WTC11 (cell line): ENCODE measurements at regions not wholly inside any gene's neighbourhood (a gene's known extent, or its start where the extent isn't known, plus 50 kb on each side); places are given as distances from the start of the nearest gene placed in this dataset.

Experiments
- ATAC-seq: fragments of 200-7000 bp; cut with Tn5 transposase; 2 replicates; pipeline ENCODE4 v1.10.0; 2021; ENCODE audit warnings: mild to moderate bottlenecking, moderate library complexity
- CTCF ChIA-PET: fragments of 300-600 bp; sonication (Branson Sonifier 250); formaldehyde crosslinking; loops from one replicate; lab custom pipeline; 2021; ENCODE audit warnings: antibody characterized with exemption; lab: Charles Lee
- POLR2A ChIA-PET: fragments of 350-600 bp; sonication (Branson Sonifier 250); formaldehyde crosslinking; loops from one replicate; lab custom pipeline; 2021; ENCODE audit warnings: antibody characterized with exemption; lab: Charles Lee
- DNase-seq: peaks from one replicate; pipeline ENCODE4 v3.0.0; 2021; ENCODE audit warnings: low spot score
- H3K27ac Mint-ChIP-seq: 2 replicates; pipeline ENCODE4 v1.8.0; 2021; ENCODE audit warnings: mixed read lengths
- H3K27me3 Mint-ChIP-seq: 2 replicates; pipeline ENCODE4 v1.8.0; 2021; ENCODE audit warnings: low read depth, mild to moderate bottlenecking, moderate library complexity, mixed read lengths
- H3K36me3 Mint-ChIP-seq: 2 replicates; pipeline ENCODE4 v1.8.0; 2021; ENCODE audit warnings: mixed read lengths
- H3K4me1 Mint-ChIP-seq: 2 replicates; pipeline ENCODE4 v1.8.0; 2022; ENCODE audit warnings: mixed read lengths
- H3K4me3 Mint-ChIP-seq: 2 replicates; pipeline ENCODE4 v1.8.0; 2021; ENCODE audit warnings: mild to moderate bottlenecking, moderate library complexity, mixed read lengths
- H3K9me3 Mint-ChIP-seq: 2 replicates; pipeline ENCODE4 v1.8.0; 2021; ENCODE audit warnings: mixed read lengths
- ATF1 ChIP-seq: sonication (generic); formaldehyde crosslinking; IDR thresholded peaks from 2 replicates; pipeline ENCODE4 v1.8.1; 2023; ENCODE audit warnings: mild to moderate bottlenecking, moderate library complexity, missing genetic modification reagents
- ATF2 ChIP-seq: sonication (generic); formaldehyde crosslinking; IDR thresholded peaks from 2 replicates; pipeline ENCODE4 v1.8.1; 2022; ENCODE audit warnings: low read depth, missing genetic modification reagents, borderline replicate concordance
- CBFB ChIP-seq: sonication (generic); formaldehyde crosslinking; IDR thresholded peaks from 2 replicates; pipeline ENCODE4 v1.8.1; 2022; ENCODE audit warnings: mild to moderate bottlenecking, low read depth, missing genetic modification reagents
- CTCF ChIP-seq: fragments of 200-600 bp; IDR thresholded peaks from 2 replicates; pipeline ENCODE4 v1.8.0; 2022; ENCODE audit warnings: antibody characterized with exemption
- FOXP4 ChIP-seq: sonication (generic); formaldehyde crosslinking; IDR thresholded peaks from 2 replicates; pipeline ENCODE4 v1.8.0; 2022; ENCODE audit warnings: mild to moderate bottlenecking, missing genetic modification reagents
- GRHL2 ChIP-seq: fragments of 250-450 bp; sonication (Bioruptor Pico); IDR thresholded peaks from 2 replicates; pipeline ENCODE4 v1.8.0; 2022; ENCODE audit warnings: mild to moderate bottlenecking, moderate library complexity; ENCODE audit not compliant: insufficient replicate concordance, severe bottlenecking
- GTF2I ChIP-seq: fragments of 250-450 bp; sonication (Bioruptor Pico); conservative IDR thresholded peaks from 2 replicates; pipeline ENCODE4 v1.4.0; 2021; ENCODE audit warnings: mild to moderate bottlenecking
- HMGXB4 ChIP-seq: sonication (generic); formaldehyde crosslinking; IDR thresholded peaks from 2 replicates; pipeline ENCODE4 v1.8.1; 2023; ENCODE audit warnings: mild to moderate bottlenecking, moderate library complexity, missing genetic modification reagents
- IRF1 ChIP-seq: sonication (generic); formaldehyde crosslinking; IDR thresholded peaks from 2 replicates; pipeline ENCODE4 v1.8.0; 2023; ENCODE audit warnings: missing genetic modification reagents
- JAZF1 ChIP-seq: fragments of 250-450 bp; sonication (Bioruptor Pico); IDR thresholded peaks from 2 replicates; pipeline ENCODE4 v1.9.0; 2021; ENCODE audit warnings: moderate library complexity, mild to moderate bottlenecking, inconsistent platforms
- NFE2L1 ChIP-seq: sonication (generic); formaldehyde crosslinking; IDR thresholded peaks from 2 replicates; pipeline ENCODE4 v1.8.1; 2023; ENCODE audit warnings: missing genetic modification reagents
- NR1H2 ChIP-seq: sonication (generic); formaldehyde crosslinking; IDR thresholded peaks from 2 replicates; pipeline ENCODE4 v1.9.0; 2021; ENCODE audit warnings: mild to moderate bottlenecking, moderate library complexity, missing genetic modification reagents
- RELA ChIP-seq: sonication (generic); formaldehyde crosslinking; IDR thresholded peaks from 2 replicates; pipeline ENCODE4 v1.8.1; 2022; ENCODE audit warnings: missing genetic modification reagents, mild to moderate bottlenecking, borderline replicate concordance
- RORB ChIP-seq: fragments of 250-450 bp; sonication (Bioruptor Pico); IDR thresholded peaks from 2 replicates; pipeline ENCODE4 v1.9.0; 2021; ENCODE audit warnings: mild to moderate bottlenecking
- TEAD1 ChIP-seq: sonication (generic); formaldehyde crosslinking; IDR thresholded peaks from 2 replicates; pipeline ENCODE4 v1.8.0; 2022; ENCODE audit warnings: mild to moderate bottlenecking, missing genetic modification reagents
- USF2 ChIP-seq: sonication (generic); formaldehyde crosslinking; IDR thresholded peaks from 2 replicates; pipeline ENCODE4 v1.8.1; 2023; ENCODE audit warnings: mild to moderate bottlenecking, missing genetic modification reagents, moderate library complexity
- ZMAT4 ChIP-seq: fragments of 250-450 bp; sonication (Bioruptor Pico); IDR thresholded peaks from 2 replicates; pipeline ENCODE4 v1.9.0; 2021; ENCODE audit warnings: mild to moderate bottlenecking
- ZNF317 ChIP-seq: sonication (generic); formaldehyde crosslinking; IDR thresholded peaks from 2 replicates; pipeline ENCODE4 v1.8.1; 2023; ENCODE audit warnings: low read depth, mild to moderate bottlenecking, moderate library complexity, missing genetic modification reagents, borderline replicate concordance

GRCh38 chr4:179313823-179314222 lies 1871.6 kb upstream of the AGA start:
- H3K4me3 Mint-ChIP-seq: no peak overlapping the region
- no peaks in the 10 kb centered on the region for H3K27me3 Mint-ChIP-seq
- DNase-seq (no peak), ATAC-seq (peak; percentile 60)
- H3K9me3 Mint-ChIP-seq: peaks cover 43% of the 10 kb centered on the region
- CTCF ChIA-PET: no interaction called here
- POLR2A ChIA-PET: no interaction called here
- TF ChIP-seq ATF1 (no peak), GTF2I (CRISPR knock-in tag) (no peak), TEAD1 (CRISPR knock-in tag) (peak; percentile 58; the same call in 1 of the 2 replicates), CBFB (CRISPR knock-in tag) (no peak)
- H3K4me1 Mint-ChIP-seq: peaks cover 22% of the 10 kb centered on the region
- H3K27ac Mint-ChIP-seq: no peak overlapping the region
- peaks cover 49% of the 10 kb centered on the region for H3K36me3 Mint-ChIP-seq

GRCh38 chr4:179325181-179325580 lies 1882.9 kb upstream of the AGA start:
- ChIA-PET POLR2A (no interaction called here), CTCF (no interaction called here)
- no peak overlapping the region for H3K27ac Mint-ChIP-seq
- H3K4me1 Mint-ChIP-seq: peaks cover 17% of the 10 kb centered on the region
- H3K9me3 Mint-ChIP-seq: no peaks in the 10 kb centered on the region
- ATAC-seq (no peak), DNase-seq (no peak)
- TF ChIP-seq ATF2 (no peak), IRF1 (no peak), CTCF (no peak), HMGXB4 (CRISPR knock-in tag) (no peak), ZMAT4 (CRISPR knock-in tag) (no peak), ZNF317 (CRISPR knock-in tag) (no peak), NFE2L1 (no peak), JAZF1 (no peak), USF2 (CRISPR knock-in tag) (no peak), TEAD1 (CRISPR knock-in tag) (no peak), RORB (CRISPR knock-in tag) (no peak), CBFB (CRISPR knock-in tag) (no peak), RELA (no peak), NR1H2 (CRISPR knock-in tag) (no peak), FOXP4 (CRISPR knock-in tag) (no peak), GRHL2 (CRISPR knock-in tag) (no peak)
- no peaks in the 10 kb centered on the region for H3K27me3 Mint-ChIP-seq
- no peak overlapping the region for H3K4me3 Mint-ChIP-seq
- H3K36me3 Mint-ChIP-seq: no peaks in the 10 kb centered on the region
